ENCODE measurements at regions not wholly inside any gene's neighbourhood (a gene's known extent, or its start where the extent isn't known, plus 50 kb on each side); places are given as distances from the start of the nearest gene placed in this dataset.

GRCh38 chr1:119308130-119308700, 60.4 kb upstream of the HAO2 start:
- DNase-seq (ENCODE audit: low read depth), result no peak

DNA sequence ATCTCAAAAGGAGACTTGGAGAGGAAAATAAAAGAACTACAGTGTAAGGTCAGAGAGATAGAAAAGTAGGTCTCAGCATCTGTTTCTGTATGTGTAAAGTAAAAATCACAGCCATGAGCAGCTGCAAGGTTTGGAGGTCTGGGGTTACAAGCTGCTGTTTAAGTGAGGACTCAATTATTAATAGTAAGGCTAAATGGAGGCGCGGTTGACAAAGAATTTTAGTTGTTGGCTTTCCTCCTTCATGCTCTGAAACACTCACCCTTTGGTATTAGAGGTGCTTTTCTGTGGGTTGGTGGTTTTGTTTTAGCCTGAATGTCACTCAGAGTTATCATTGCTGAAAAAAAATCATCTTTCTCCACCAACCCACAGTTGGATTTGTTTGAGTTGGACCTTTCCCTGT, 59.8 kb upstream of the HAO2 start:
- no peak for DNase-seq (ENCODE audit: low read depth)

DNA sequence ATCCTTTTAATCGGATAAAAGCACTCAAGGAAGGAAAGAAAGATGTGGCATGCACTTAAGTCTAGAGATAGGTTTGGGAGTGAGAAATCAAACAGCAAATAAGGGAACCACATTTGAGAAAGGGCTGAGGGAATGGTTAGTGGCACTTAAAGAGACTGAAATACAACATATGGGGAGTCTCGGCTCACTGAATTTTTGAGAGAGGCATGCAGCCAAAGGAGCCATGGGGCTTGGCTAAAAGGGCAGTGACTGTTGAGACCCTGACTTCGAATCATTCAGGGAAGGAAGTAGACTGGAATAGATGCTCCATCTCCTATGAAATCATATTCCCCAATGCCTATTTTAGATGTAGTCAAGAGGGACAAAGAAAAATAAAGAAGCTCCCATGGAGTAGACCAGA, 58.3 kb upstream of the HAO2 start:
- DNase-seq (ENCODE audit: low read depth), result no peak

DNA sequence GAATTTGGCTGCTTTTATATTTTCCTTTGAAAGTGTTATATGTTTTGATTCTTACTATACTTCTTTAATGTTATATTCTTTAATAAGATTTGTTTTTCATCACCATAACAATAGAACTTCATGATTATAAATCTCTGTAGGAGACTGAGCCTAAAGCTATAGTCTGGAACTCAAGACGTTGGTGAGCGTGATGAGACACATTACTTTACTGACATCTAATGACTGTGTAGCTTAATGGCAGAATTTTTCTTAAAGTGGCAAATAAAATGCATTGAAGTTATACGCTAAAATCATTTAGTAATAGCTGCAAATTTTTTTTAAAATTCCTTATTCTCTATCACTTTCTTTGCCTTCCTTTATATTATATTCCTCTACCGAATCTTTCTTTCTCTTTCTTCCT, 56.1 kb upstream of the HAO2 start:
- no peak for DNase-seq (ENCODE audit: low read depth)

DNA sequence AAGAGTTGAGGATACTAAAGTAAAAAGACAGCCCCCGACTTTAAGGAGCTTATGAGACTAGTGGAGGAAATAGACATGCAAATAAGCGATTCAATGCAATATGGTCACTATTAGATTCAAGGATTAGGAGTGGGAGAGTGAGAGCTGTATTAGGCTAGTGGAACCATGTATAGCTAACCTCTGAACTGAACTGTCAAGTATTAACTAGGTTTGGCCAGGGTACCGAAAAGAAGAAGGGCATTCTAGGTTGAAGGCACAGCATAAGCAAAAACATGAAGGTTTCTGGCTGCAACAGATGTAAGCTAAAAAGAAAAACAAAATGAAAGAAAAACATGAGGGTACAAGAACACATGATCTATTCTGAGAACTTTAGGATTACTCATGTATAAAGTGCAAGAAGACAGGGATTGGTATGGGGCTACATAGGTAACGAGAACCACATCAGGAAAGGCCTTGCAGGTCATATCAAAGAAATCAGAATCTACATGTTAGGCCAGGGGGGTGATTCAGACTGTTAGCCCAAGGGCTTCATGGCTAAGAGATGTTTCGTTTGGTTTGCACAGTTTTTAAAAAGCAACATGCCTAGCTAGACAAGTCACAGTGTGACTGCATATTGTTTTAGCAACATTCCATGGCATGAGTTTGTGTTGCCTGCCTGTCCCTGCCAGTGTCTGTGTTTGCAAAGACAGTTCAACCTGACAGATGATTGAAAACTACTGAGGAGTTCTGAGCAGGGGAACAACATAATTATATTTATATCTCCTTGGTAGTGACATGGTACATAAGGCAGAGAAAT, 54.4 kb upstream of the HAO2 start:
- DNase-seq (ENCODE audit: low read depth), result no peak

GRCh38 chr1:119316870-119317416, 51.6 kb upstream of the HAO2 start:
- no peak for DNase-seq (ENCODE audit: low read depth)

GRCh38 chr1:119318466-119319309, 49.9 kb upstream of the HAO2 start:
- DNase-seq (ENCODE audit: low read depth), result no peak

Measured in amniotic epithelial cell (primary cell).